Ovary (tissue), 3 donors: ENCODE measurements at regions not wholly inside any gene's neighbourhood (a gene's known extent, or its start where the extent isn't known, plus 50 kb on each side); places are given as distances from the start of the nearest gene placed in this dataset.
"Not testable (repeated sequence)": the region's sequence is repeated elsewhere in the genome, so short reads cannot be mapped to it uniquely, and the experiment has no call there.

Experiments
- POLR2A ChIP-seq: fragments of 450-650 bp; IDR thresholded peaks from one replicate; pipeline ENCODE4 v1.6.1; 2017; ENCODE audit warnings: antibody characterized with exemption, mild to moderate bottlenecking, moderate library complexity
- TF ChIP-seq, protein P1 (sequence below), 3 donors: fragments of 450-650 bp in 2 of 3; fragments of 200-600 bp in 1 of 3; IDR thresholded peaks; one replicate each; pipeline versions ENCODE4 v1.5.1 to v1.8.0; 2016 to 2022; ENCODE audit warnings: antibody characterized with exemption in 3 of 3, mild to moderate bottlenecking in 1 of 3
- donor health status: DM: no; HTN: no; CAD: no.

GRCh38 chrX:65870544-65870943, 169.3 kb downstream of the VSIG4 start:
- TF ChIP-seq, protein P1, sequence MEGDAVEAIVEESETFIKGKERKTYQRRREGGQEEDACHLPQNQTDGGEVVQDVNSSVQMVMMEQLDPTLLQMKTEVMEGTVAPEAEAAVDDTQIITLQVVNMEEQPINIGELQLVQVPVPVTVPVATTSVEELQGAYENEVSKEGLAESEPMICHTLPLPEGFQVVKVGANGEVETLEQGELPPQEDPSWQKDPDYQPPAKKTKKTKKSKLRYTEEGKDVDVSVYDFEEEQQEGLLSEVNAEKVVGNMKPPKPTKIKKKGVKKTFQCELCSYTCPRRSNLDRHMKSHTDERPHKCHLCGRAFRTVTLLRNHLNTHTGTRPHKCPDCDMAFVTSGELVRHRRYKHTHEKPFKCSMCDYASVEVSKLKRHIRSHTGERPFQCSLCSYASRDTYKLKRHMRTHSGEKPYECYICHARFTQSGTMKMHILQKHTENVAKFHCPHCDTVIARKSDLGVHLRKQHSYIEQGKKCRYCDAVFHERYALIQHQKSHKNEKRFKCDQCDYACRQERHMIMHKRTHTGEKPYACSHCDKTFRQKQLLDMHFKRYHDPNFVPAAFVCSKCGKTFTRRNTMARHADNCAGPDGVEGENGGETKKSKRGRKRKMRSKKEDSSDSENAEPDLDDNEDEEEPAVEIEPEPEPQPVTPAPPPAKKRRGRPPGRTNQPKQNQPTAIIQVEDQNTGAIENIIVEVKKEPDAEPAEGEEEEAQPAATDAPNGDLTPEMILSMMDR (IDR thresholded peaks at IDR 0.05): not testable (repeated sequence)
- TF ChIP-seq POLR2A: not testable (repeated sequence)
